H1 (cell line): ENCODE measurements at regions not wholly inside any gene's neighbourhood (a gene's known extent, or its start where the extent isn't known, plus 50 kb on each side); places are given as distances from the start of the nearest gene placed in this dataset.

Source experiments
- CTCF ChIA-PET: fragments of 300-600 bp; sonication (Branson Sonifier 250); formaldehyde crosslinking; loops from one replicate; lab custom pipeline; 2021; ENCODE audit not compliant: partially characterized antibody; lab: Charles Lee
- POLR2A ChIA-PET: fragments of 300-600 bp; sonication (Branson Sonifier 250); formaldehyde crosslinking; loops from one replicate; lab custom pipeline; 2021; ENCODE audit warnings: inconsistent platforms; ENCODE audit not compliant: partially characterized antibody; lab: Charles Lee
- DNase-seq, 2 experiments: peaks; one replicate each; pipeline versions ENCODE4 v3.0.0 to v3.0.0-alpha.2; 2010 to 2022; ENCODE audit warnings: low spot score in 2 of 2, low read depth in 1 of 2, mixed read lengths in 1 of 2
- FAIRE-seq: peaks from 2 replicates; lab custom pipeline; 2011; peaks lifted over from hg19 to GRCh38; lab: Jason Lieb, UNC
- H2AFZ ChIP-seq: 2 replicates; pipeline ENCODE4 v1.8.1; 2012; ENCODE audit warnings: low read length, inconsistent platforms
- H2AK5ac ChIP-seq: 2 replicates; pipeline ENCODE4 v1.6.1; 2013; ENCODE audit warnings: low read depth, low read length
- H2BK120ac ChIP-seq: replicated peaks from 2 replicates; pipeline ENCODE3; 2013; ENCODE audit warnings: low read depth, low read length, inconsistent platforms
- H2BK12ac ChIP-seq: 2 replicates; pipeline ENCODE4 v1.6.1; 2013; ENCODE audit warnings: low read depth, low read length
- H2BK15ac ChIP-seq: 2 replicates; pipeline ENCODE4 v1.6.1; 2013; ENCODE audit warnings: low read length
- H2BK20ac ChIP-seq: 2 replicates; pipeline ENCODE4 v1.6.1; 2013; ENCODE audit warnings: low read length
- H2BK5ac ChIP-seq: 2 replicates; pipeline ENCODE4 v1.6.1; 2013; ENCODE audit warnings: low read depth, low read length
- H3K14ac ChIP-seq: 2 replicates; pipeline ENCODE4 v1.6.1; 2013; ENCODE audit warnings: inconsistent platforms; ENCODE audit not compliant: insufficient read length
- H3K18ac ChIP-seq: 2 replicates; pipeline ENCODE4 v1.6.1; 2013; ENCODE audit warnings: low read length; ENCODE audit errors: extremely low read depth
- H3K23ac ChIP-seq: 2 replicates; pipeline ENCODE4 v1.6.1; 2013; ENCODE audit warnings: inconsistent platforms; ENCODE audit not compliant: insufficient read length
- H3K23me2 ChIP-seq: 2 replicates; pipeline ENCODE4 v1.6.1; 2013; ENCODE audit warnings: low read depth, low read length
- H3K27ac ChIP-seq: 2 replicates; pipeline ENCODE4 v1.6.1; 2011; ENCODE audit warnings: low read depth, low read length, inconsistent platforms
- H3K27me3 ChIP-seq, 4 experiments: replicated peaks in 1 of 4; 1 replicate in 1 of 4; 2 replicates in 3 of 4; pipeline versions ENCODE4 v1.6.1 to v1.8.1; 2011 to 2013; ENCODE audit warnings: low read length in 3 of 4, mild to moderate bottlenecking in 3 of 4, inconsistent platforms in 2 of 4, mixed read lengths in 2 of 4, moderate library complexity in 1 of 4; ENCODE audit not compliant: control insufficient read depth in 3 of 4, insufficient read depth in 3 of 4; ENCODE audit errors: extremely low read depth in 1 of 4
- H3K36me3 ChIP-seq, 4 experiments: 2 replicates each; pipeline versions ENCODE4 v1.6.1 to v1.8.1; 2011 to 2013; ENCODE audit warnings: mild to moderate bottlenecking in 4 of 4, low read length in 3 of 4, moderate library complexity in 2 of 4, control low read depth in 1 of 4, inconsistent platforms in 1 of 4; ENCODE audit not compliant: insufficient read depth in 4 of 4, control insufficient read depth in 2 of 4
- H3K4ac ChIP-seq: replicated peaks from 2 replicates; pipeline ENCODE3; 2013; ENCODE audit warnings: low read length, low read depth, mixed read lengths, inconsistent platforms; ENCODE audit not compliant: insufficient read length
- H3K4me1 ChIP-seq, 4 experiments: replicated peaks in 1 of 4; 1 replicate in 1 of 4; 2 replicates in 3 of 4; pipeline versions ENCODE4 v1.6.1 to v1.8.1; 2011 to 2013; ENCODE audit warnings: low read length in 3 of 4, inconsistent platforms in 2 of 4, mixed read lengths in 1 of 4; ENCODE audit not compliant: insufficient read depth in 4 of 4, control insufficient read depth in 3 of 4
- H3K4me2 ChIP-seq, 2 experiments: 2 replicates each; pipeline versions ENCODE4 v1.6.1 to v1.8.1; 2011 to 2013; ENCODE audit warnings: low read depth in 2 of 2, low read length in 2 of 2, control low read depth in 1 of 2, inconsistent platforms in 1 of 2, mild to moderate bottlenecking in 1 of 2; ENCODE audit not compliant: insufficient read depth in 1 of 2
- H3K4me3 ChIP-seq, 4 experiments: fragments of 200-600, 300-600 bp in 1 of 4; sonication (generic), shearing (Covaris generic), sonication (Bioruptor Twin) in 1 of 4; 2 replicates each; pipeline versions ENCODE4 v1.5.1 to v1.8.1; 2011 to 2016; ENCODE audit warnings: low read length in 4 of 4, low read depth in 3 of 4, control low read depth in 2 of 4, inconsistent platforms in 2 of 4, mild to moderate bottlenecking in 2 of 4, mixed read lengths in 1 of 4, moderate library complexity in 1 of 4; ENCODE audit not compliant: insufficient read depth in 2 of 4; ENCODE audit errors: extremely low read depth in 1 of 4
- H3K56ac ChIP-seq: replicated peaks from 2 replicates; pipeline ENCODE3; 2013; ENCODE audit warnings: low read depth, mild to moderate bottlenecking, mixed read lengths, low read length, inconsistent platforms; ENCODE audit not compliant: insufficient read length
- H3K79me1 ChIP-seq: 2 replicates; pipeline ENCODE4 v1.6.1; 2013; ENCODE audit warnings: low read depth, low read length, control low read depth
- H3K79me2 ChIP-seq, 2 experiments: 2 replicates each; pipeline versions ENCODE4 v1.6.1 to v1.8.1; 2012 to 2013; ENCODE audit warnings: low read length in 2 of 2, mild to moderate bottlenecking in 2 of 2, inconsistent platforms in 1 of 2; ENCODE audit not compliant: insufficient read depth in 2 of 2, control insufficient read depth in 1 of 2
- H3K9ac ChIP-seq, 4 experiments: replicated peaks in 1 of 4; 1 replicate in 1 of 4; 2 replicates in 3 of 4; pipeline versions ENCODE4 v1.6.1 to v1.8.1; 2011 to 2013; ENCODE audit warnings: low read depth in 3 of 4, low read length in 3 of 4, control low read depth in 2 of 4, mild to moderate bottlenecking in 2 of 4, moderate library complexity in 2 of 4, inconsistent platforms in 1 of 4; ENCODE audit errors: extremely low read depth in 1 of 4
- H3K9me3 ChIP-seq, 2 experiments: 2 replicates each; pipeline versions ENCODE4 v1.6.1 to v1.8.1; 2012 to 2013; ENCODE audit warnings: mild to moderate bottlenecking in 2 of 2, moderate library complexity in 2 of 2, control low read depth in 1 of 2, inconsistent platforms in 1 of 2, low read depth in 1 of 2, low read length in 1 of 2, mixed read lengths in 1 of 2; ENCODE audit not compliant: insufficient read depth in 2 of 2
- H4K20me1 ChIP-seq, 2 experiments: replicated peaks in 1 of 2; 2 replicates each; pipeline versions ENCODE3 to v1.8.1; 2011 to 2013; ENCODE audit warnings: inconsistent platforms in 2 of 2, low read length in 2 of 2, mild to moderate bottlenecking in 1 of 2; ENCODE audit not compliant: insufficient read depth in 2 of 2, control insufficient read depth in 1 of 2
- H4K5ac ChIP-seq: 2 replicates; pipeline ENCODE4 v1.6.1; 2013; ENCODE audit warnings: low read length, low read depth, mixed read lengths, inconsistent platforms; ENCODE audit not compliant: insufficient read length
- H4K8ac ChIP-seq: 2 replicates; pipeline ENCODE4 v1.8.0; 2013; ENCODE audit warnings: mild to moderate bottlenecking, moderate library complexity, low read length, inconsistent platforms; ENCODE audit not compliant: insufficient read depth; ENCODE audit errors: extremely low read depth
- H4K91ac ChIP-seq: replicated peaks from 2 replicates; pipeline ENCODE3; 2013; ENCODE audit warnings: low read length, mixed read lengths, inconsistent platforms; ENCODE audit not compliant: insufficient read length
- CREB1 ChIP-seq: IDR thresholded peaks from 2 replicates; pipeline ENCODE4 v1.6.1; 2012; ENCODE audit warnings: inconsistent platforms
- CTBP2 ChIP-seq: IDR thresholded peaks from 2 replicates; pipeline ENCODE4 v1.7.0; 2011; ENCODE audit warnings: borderline replicate concordance, mild to moderate bottlenecking, moderate library complexity, mixed read lengths, low read length; ENCODE audit not compliant: insufficient read depth, insufficient read length
- KDM4A ChIP-seq: IDR thresholded peaks from one replicate; pipeline ENCODE4 v1.7.1; 2012; ENCODE audit warnings: low read depth, mild to moderate bottlenecking, moderate library complexity, low read length, inconsistent platforms; ENCODE audit not compliant: severe bottlenecking
- SP4 ChIP-seq: IDR thresholded peaks from 2 replicates; pipeline ENCODE4 v1.6.1; 2012; ENCODE audit warnings: low read length, inconsistent platforms
- WGBS, 2 experiments: shearing (Covaris generic) in 1 of 2; methylation state at CpG; one replicate each; pipeline versions ENCODE4 v1.1.6 to v1.1.7; 2013 to 2015; ENCODE audit warnings: low lambda C conversion rate in 2 of 2, mixed read lengths in 2 of 2, inconsistent platforms in 1 of 2, low coverage in 1 of 2, missing lambda C conversion rate in 1 of 2; ENCODE audit not compliant: insufficient replicate concordance in 2 of 2, insufficient coverage in 1 of 2, insufficient read length in 1 of 2; ENCODE audit errors: extremely low coverage in 1 of 2, missing lambda C conversion rate in 1 of 2; 5-methylcytosine and 5-hydroxymethylcytosine counted together
- TF ChIP-seq, protein P1 (sequence below), 3 experiments: IDR thresholded peaks; 1 replicate in 2 of 3; 2 replicates in 1 of 3; pipeline versions ENCODE4 v1.5.1 to v1.6.1; 2011; ENCODE audit warnings: low read length in 3 of 3, mild to moderate bottlenecking in 3 of 3, inconsistent platforms in 2 of 3, low read depth in 1 of 3, moderate library complexity in 1 of 3; ENCODE audit not compliant: insufficient read depth in 1 of 3; ENCODE audit errors: control extremely low read depth in 1 of 3

DNA sequence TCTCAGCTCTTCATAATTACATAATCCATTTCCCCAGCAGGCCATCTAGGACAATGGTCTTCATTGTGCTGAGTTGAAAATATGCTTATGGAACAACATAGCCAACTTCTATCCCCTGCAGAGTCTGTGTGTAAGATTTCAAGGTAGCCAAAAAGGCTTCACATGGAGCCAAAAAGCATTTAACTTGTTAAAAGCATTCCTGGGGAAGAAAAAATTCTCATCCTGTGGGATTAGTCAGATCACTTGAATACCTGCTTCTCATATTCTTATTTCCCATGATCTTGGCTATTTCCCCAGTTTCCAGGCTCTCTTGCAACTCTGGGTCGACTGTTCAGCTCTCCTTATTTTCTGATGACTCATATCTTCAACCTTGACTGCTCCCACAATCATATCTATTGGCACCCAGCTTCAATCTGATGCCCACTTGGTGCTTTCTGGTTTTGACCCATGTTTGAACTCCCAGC lies 178.9 kb downstream of the KLHL28 start:
- no peak overlapping the region for H2BK20ac ChIP-seq
- no peak overlapping the region for H3K27ac ChIP-seq
- H4K8ac ChIP-seq, result no peak overlapping the region
- 77% methylated on average over 1 of the region's 1 CpG; no CpG with 5 or more reads in 1 of the 2 experiments for WGBS, 2 experiments
- no peak overlapping the region for H2BK120ac ChIP-seq
- POLR2A ChIA-PET, result no interaction called here
- H3K14ac ChIP-seq, result no peak overlapping the region
- H4K5ac ChIP-seq, result no peak overlapping the region
- H2AK5ac ChIP-seq, result no peak overlapping the region
- FAIRE-seq, result no peak
- H4K20me1 ChIP-seq, result no peaks in the 10 kb centered on the region
- no peaks in the 10 kb centered on the region for H3K27me3 ChIP-seq
- no peaks in the 10 kb centered on the region for H3K23me2 ChIP-seq
- no peak overlapping the region for H3K23ac ChIP-seq
- H2BK15ac ChIP-seq, result no peak overlapping the region
- no peak overlapping the region for H3K56ac ChIP-seq
- no peaks in the 10 kb centered on the region for H3K9me3 ChIP-seq
- TF ChIP-seq CREB1 (no peak), KDM4A (no peak), SP4 (no peak), CTBP2 (no peak)
- TF ChIP-seq, protein P1, sequence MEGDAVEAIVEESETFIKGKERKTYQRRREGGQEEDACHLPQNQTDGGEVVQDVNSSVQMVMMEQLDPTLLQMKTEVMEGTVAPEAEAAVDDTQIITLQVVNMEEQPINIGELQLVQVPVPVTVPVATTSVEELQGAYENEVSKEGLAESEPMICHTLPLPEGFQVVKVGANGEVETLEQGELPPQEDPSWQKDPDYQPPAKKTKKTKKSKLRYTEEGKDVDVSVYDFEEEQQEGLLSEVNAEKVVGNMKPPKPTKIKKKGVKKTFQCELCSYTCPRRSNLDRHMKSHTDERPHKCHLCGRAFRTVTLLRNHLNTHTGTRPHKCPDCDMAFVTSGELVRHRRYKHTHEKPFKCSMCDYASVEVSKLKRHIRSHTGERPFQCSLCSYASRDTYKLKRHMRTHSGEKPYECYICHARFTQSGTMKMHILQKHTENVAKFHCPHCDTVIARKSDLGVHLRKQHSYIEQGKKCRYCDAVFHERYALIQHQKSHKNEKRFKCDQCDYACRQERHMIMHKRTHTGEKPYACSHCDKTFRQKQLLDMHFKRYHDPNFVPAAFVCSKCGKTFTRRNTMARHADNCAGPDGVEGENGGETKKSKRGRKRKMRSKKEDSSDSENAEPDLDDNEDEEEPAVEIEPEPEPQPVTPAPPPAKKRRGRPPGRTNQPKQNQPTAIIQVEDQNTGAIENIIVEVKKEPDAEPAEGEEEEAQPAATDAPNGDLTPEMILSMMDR (IDR thresholded peaks at IDR 0.05; ENCODE audit: control extremely low read depth in 1 of 3, insufficient read depth in 1 of 3, low read depth in 1 of 3, low read length in 3 of 3), result no peak
- TF ChIP-seq, all 59 proteins: peak for 0
- Histone ChIP-seq H2AFZ (no peak overlapping the region), H2BK5ac (no peak overlapping the region), H3K9ac (no peak overlapping the region), H3K4ac (no peak overlapping the region), H3K4me3 (no peak overlapping the region), H3K4me2 (no peak overlapping the region), H4K91ac (no peak overlapping the region), H3K79me1 (no peaks in the 10 kb centered on the region), H2BK12ac (no peak overlapping the region), H3K79me2 (no peaks in the 10 kb centered on the region), H3K18ac (no peak overlapping the region), H3K4me1 (no peaks in the 10 kb centered on the region; a peak in 1 of 7 replicates), H3K36me3 (no peaks in the 10 kb centered on the region)
- DNase-seq, result no peak
- CTCF ChIA-PET, result no interaction called here
